Activated T-cell treated with anti-CD3 and anti-CD28 coated beads for 24 hours (primary cell): ENCODE measurements at regions not wholly inside any gene's neighbourhood (a gene's known extent, or its start where the extent isn't known, plus 50 kb on each side); places are given as distances from the start of the nearest gene placed in this dataset.
A peak's percentile ranks its signal among the peaks of the same experiment; 100 is the strongest.

ENCODE experiments used
- DNase-seq: peaks from one replicate; pipeline ENCODE4 v3.0.0-alpha.2; 2020; ENCODE audit warnings: low read depth

GRCh38 chr13:44221657-44222056, 152.0 kb upstream of the SERP2 start:
- no peak for DNase-seq

GRCh38 chr13:44223770-44224444, 149.7 kb upstream of the SERP2 start:
- no peak for DNase-seq

- no peak for DNase-seq
Observed at GRCh38 chr13:44224450-44225149, 149.0 kb upstream of the SERP2 start.

GRCh38 chr13:44229371-44230030, 144.1 kb upstream of the SERP2 start:
- DNase-seq: no peak

- DNase-seq: no peak
Observed at GRCh38 chr13:44230071-44230470, 143.6 kb upstream of the SERP2 start.

GRCh38 chr13:44230736-44231135, 142.9 kb upstream of the SERP2 start:
- no peak for DNase-seq

GRCh38 chr13:44231786-44232516, 141.7 kb upstream of the SERP2 start:
- no peak for DNase-seq

GRCh38 chr13:44232774-44233173, 140.8 kb upstream of the SERP2 start:
- no peak for DNase-seq

- DNase-seq: no peak
Observed at GRCh38 chr13:44234566-44234965, 139.1 kb upstream of the SERP2 start.

- DNase-seq: no peak
Observed at GRCh38 chr13:44236370-44236769, 137.3 kb upstream of the SERP2 start.

- no peak for DNase-seq
Observed at GRCh38 chr13:44236801-44237207, 136.8 kb upstream of the SERP2 start.

- no peak for DNase-seq
Observed at GRCh38 chr13:44237276-44237767, 136.3 kb upstream of the SERP2 start.

GRCh38 chr13:44237881-44238421, 135.7 kb upstream of the SERP2 start:
- DNase-seq: no peak

- DNase-seq: no peak
Observed at GRCh38 chr13:44240611-44241145, 132.9 kb upstream of the SERP2 start.

GRCh38 chr13:44241638-44242037, 132.0 kb upstream of the SERP2 start:
- no peak for DNase-seq

- DNase-seq: no peak
Observed at GRCh38 chr13:44242766-44243165, 130.9 kb upstream of the SERP2 start.

GRCh38 chr13:44243198-44243857, 130.3 kb upstream of the SERP2 start:
- peak; percentile 6 for DNase-seq

GRCh38 chr13:44244288-44244687, 129.3 kb upstream of the SERP2 start:
- no peak for DNase-seq

GRCh38 chr13:44249431-44249836, 124.2 kb upstream of the SERP2 start:
- no peak for DNase-seq

GRCh38 chr13:44252938-44253337, 120.7 kb upstream of the SERP2 start:
- DNase-seq: no peak

GRCh38 chr13:44255771-44256364, 117.8 kb upstream of the SERP2 start:
- DNase-seq: no peak
